ENCODE measurements at regions not wholly inside any gene's neighbourhood (a gene's known extent, or its start where the extent isn't known, plus 50 kb on each side); places are given as distances from the start of the nearest gene placed in this dataset.

- no peaks in the 10 kb centered on the region for H3K36me3 ChIP-seq (replicated peaks; ENCODE audit: insufficient read depth, low read length)
- H3K9me3 ChIP-seq (replicated peaks; ENCODE audit: insufficient read depth, low read length) = no peaks in the 10 kb centered on the region
- H2AFZ ChIP-seq (ENCODE audit: low read length) = no peak overlapping the region
- no peaks in the 10 kb centered on the region for H3K9me2 ChIP-seq (replicated peaks; ENCODE audit: insufficient read depth, low read length)
- no peaks in the 10 kb centered on the region for H3K4me1 ChIP-seq (ENCODE audit: low read length)
- H3F3A ChIP-seq (ENCODE audit: insufficient read depth, low read length) = no peaks in the 10 kb centered on the region
- H4K20me1 ChIP-seq (ENCODE audit: insufficient read depth, low read length) = no peaks in the 10 kb centered on the region
- H3K27ac ChIP-seq (ENCODE audit: low read length) = no peak overlapping the region
- H3K4me2 ChIP-seq (ENCODE audit: low read depth, low read length) = no peak overlapping the region
- no peaks in the 10 kb centered on the region for H3K27me3 ChIP-seq (replicated peaks; ENCODE audit: insufficient read depth, low read length)
- H3K9ac ChIP-seq (ENCODE audit: low read length) = no peak overlapping the region
- H3K79me2 ChIP-seq (ENCODE audit: low read length) = no peaks in the 10 kb centered on the region
- no peak for DNase-seq
- TF ChIP-seq EZH2phosphoT487 (IDR thresholded peaks at IDR 0.05; ENCODE audit: low read length) (no peak), EZH2 (optimal IDR thresholded peaks at IDR 0.05; ENCODE audit: low read depth, low read length) (no peak), CTCF (IDR thresholded peaks at IDR 0.05; ENCODE audit: low read length) (no peak)
- no peak overlapping the region for H3K4me3 ChIP-seq (ENCODE audit: low read length)
Measured at GRCh38 chr12:98109266-98109665, 406.1 kb upstream of the TMPO start.

- Histone ChIP-seq H2AFZ (ENCODE audit: low read length) (no peak overlapping the region), H3K9ac (ENCODE audit: low read length) (no peak overlapping the region), H3K4me2 (ENCODE audit: low read depth, low read length) (no peak overlapping the region), H3K36me3 (replicated peaks; ENCODE audit: insufficient read depth, low read length) (no peaks in the 10 kb centered on the region), H4K20me1 (ENCODE audit: insufficient read depth, low read length) (no peaks in the 10 kb centered on the region), H3F3A (ENCODE audit: insufficient read depth, low read length) (no peaks in the 10 kb centered on the region), H3K9me3 (replicated peaks; ENCODE audit: insufficient read depth, low read length) (no peaks in the 10 kb centered on the region), H3K9me2 (replicated peaks; ENCODE audit: insufficient read depth, low read length) (no peaks in the 10 kb centered on the region), H3K27me3 (replicated peaks; ENCODE audit: insufficient read depth, low read length) (no peaks in the 10 kb centered on the region), H3K4me1 (ENCODE audit: low read length) (no peaks in the 10 kb centered on the region), H3K4me3 (ENCODE audit: low read length) (no peak overlapping the region), H3K79me2 (ENCODE audit: low read length) (no peaks in the 10 kb centered on the region), H3K27ac (ENCODE audit: low read length) (no peak overlapping the region)
- DNase-seq = no peak
- TF ChIP-seq EZH2phosphoT487 (IDR thresholded peaks at IDR 0.05; ENCODE audit: low read length) (no peak), EZH2 (optimal IDR thresholded peaks at IDR 0.05; ENCODE audit: low read depth, low read length) (no peak), CTCF (IDR thresholded peaks at IDR 0.05; ENCODE audit: low read length) (no peak)
Measured at GRCh38 chr12:98110536-98110935, 404.9 kb upstream of the TMPO start.

- Histone ChIP-seq H3K9me3 (replicated peaks; ENCODE audit: insufficient read depth, low read length) (no peaks in the 10 kb centered on the region), H3K27ac (ENCODE audit: low read length) (no peak overlapping the region), H3K4me2 (ENCODE audit: low read depth, low read length) (no peak overlapping the region), H3K4me3 (ENCODE audit: low read length) (no peak overlapping the region), H4K20me1 (ENCODE audit: insufficient read depth, low read length) (no peaks in the 10 kb centered on the region), H3K4me1 (ENCODE audit: low read length) (no peaks in the 10 kb centered on the region), H3K36me3 (replicated peaks; ENCODE audit: insufficient read depth, low read length) (no peaks in the 10 kb centered on the region), H3F3A (ENCODE audit: insufficient read depth, low read length) (no peaks in the 10 kb centered on the region), H3K9ac (ENCODE audit: low read length) (no peak overlapping the region), H2AFZ (ENCODE audit: low read length) (no peak overlapping the region), H3K27me3 (replicated peaks; ENCODE audit: insufficient read depth, low read length) (no peaks in the 10 kb centered on the region), H3K9me2 (replicated peaks; ENCODE audit: insufficient read depth, low read length) (no peaks in the 10 kb centered on the region), H3K79me2 (ENCODE audit: low read length) (no peaks in the 10 kb centered on the region)
- no peak for TF ChIP-seq EZH2 (optimal IDR thresholded peaks at IDR 0.05; ENCODE audit: low read depth, low read length)
- TF ChIP-seq CTCF (IDR thresholded peaks at IDR 0.05; ENCODE audit: low read length) = no peak
- TF ChIP-seq EZH2phosphoT487 (IDR thresholded peaks at IDR 0.05; ENCODE audit: low read length) = no peak
- DNase-seq = no peak
Measured at GRCh38 chr12:98113548-98113947, 401.8 kb upstream of the TMPO start.
